GM12891 (cell line): ENCODE measurements at regions not wholly inside any gene's neighbourhood (a gene's known extent, or its start where the extent isn't known, plus 50 kb on each side); places are given as distances from the start of the nearest gene placed in this dataset.

Source experiments
- SPI1 ChIP-seq: IDR thresholded peaks from 2 replicates; pipeline ENCODE4 v1.6.1; 2011; ENCODE audit warnings: low read depth, low read length, control low read depth
- TAF1 ChIP-seq: IDR thresholded peaks from 2 replicates; pipeline ENCODE4 v1.6.1; 2011; ENCODE audit warnings: low read depth, low read length, control low read depth

GRCh38 chr9:26723486-26723885, 169.1 kb downstream of the CAAP1 start:
- TF ChIP-seq TAF1 = no peak
- TF ChIP-seq SPI1 = no peak
